Hypothalamus (tissue), 51 donors: ENCODE measurements at regions not wholly inside any gene's neighbourhood (a gene's known extent, or its start where the extent isn't known, plus 50 kb on each side); places are given as distances from the start of the nearest gene placed in this dataset.
A peak's percentile ranks its signal among the peaks of the same experiment; 100 is the strongest.

Experiments used
- DNase-seq, 51 donors: peaks; one replicate each; lab custom pipeline; 2025; lab: John Stamatoyannopoulos, UW

GRCh38 chr22:34299496-34299895 is 379.2 kb upstream of the LARGE1 start:
- DNase-seq: no peak

- no peak for DNase-seq
Observed at GRCh38 chr22:34301569-34301968, 381.3 kb upstream of the LARGE1 start.

GRCh38 chr22:34303656-34304055 is 383.4 kb upstream of the LARGE1 start:
- no peak for DNase-seq

- DNase-seq: no peak
Observed at GRCh38 chr22:34306361-34306760, 386.1 kb upstream of the LARGE1 start.

GRCh38 chr22:34308101-34308500 is 387.8 kb upstream of the LARGE1 start:
- DNase-seq: no peak

- no peak for DNase-seq
Observed at GRCh38 chr22:34319346-34319745, 399.1 kb upstream of the LARGE1 start.

GRCh38 chr22:34324763-34325162 is 404.5 kb upstream of the LARGE1 start:
- DNase-seq: no peak

- no peak for DNase-seq
Observed at GRCh38 chr22:34326901-34327300, 406.6 kb upstream of the LARGE1 start.

- no peak for DNase-seq
Observed at GRCh38 chr22:34330432-34330831, 410.2 kb upstream of the LARGE1 start.

- no peak for DNase-seq
Observed at GRCh38 chr22:34333285-34333684, 413.0 kb upstream of the LARGE1 start.

- no peak for DNase-seq
Observed at GRCh38 chr22:34334893-34335292, 414.6 kb upstream of the LARGE1 start.

GRCh38 chr22:34344702-34345101 is 424.4 kb upstream of the LARGE1 start:
- DNase-seq: no peak

- no peak for DNase-seq
Observed at GRCh38 chr22:34354071-34354817, 434.0 kb upstream of the LARGE1 start.

- DNase-seq: no peak
Observed at GRCh38 chr22:34356481-34356880, 436.2 kb upstream of the LARGE1 start.

- DNase-seq: no peak
Observed at GRCh38 chr22:34370711-34371110, 450.4 kb upstream of the LARGE1 start.

GRCh38 chr22:34379825-34380224 is 459.5 kb upstream of the LARGE1 start:
- no peak for DNase-seq

- DNase-seq: no peak
Observed at GRCh38 chr22:34380532-34380931, 460.3 kb upstream of the LARGE1 start.

GRCh38 chr22:34390400-34390799 is 470.1 kb upstream of the LARGE1 start:
- DNase-seq: no peak

GRCh38 chr22:34395370-34395769 is 475.1 kb upstream of the LARGE1 start:
- no peak for DNase-seq

GRCh38 chr22:34403667-34404066 is 483.4 kb upstream of the LARGE1 start:
- DNase-seq: no peak

GRCh38 chr22:34410111-34410510 is 489.8 kb upstream of the LARGE1 start:
- DNase-seq: no peak

GRCh38 chr22:34414467-34415440 is 494.5 kb upstream of the LARGE1 start:
- peak in 11 of 51 donors; percentile 0 to 33 (median 2) for DNase-seq
